Pancreas (tissue), 10 donors: ENCODE measurements at regions not wholly inside any gene's neighbourhood (a gene's known extent, or its start where the extent isn't known, plus 50 kb on each side); places are given as distances from the start of the nearest gene placed in this dataset.

Source experiments
- ATAC-seq, 4 donors: fragments of 200-7000 bp; cut with Tn5 transposase; one replicate each; pipeline versions ENCODE4 v1.8.0 to v1.9.1; 2020; ENCODE audit warnings: mild to moderate bottlenecking in 4 of 4, moderate library complexity in 4 of 4
- DNase-seq, 6 donors: peaks; one replicate each; pipeline ENCODE4 v3.0.0-alpha.2; 2020
- FAIRE-seq: peaks from 2 replicates; lab custom pipeline; 2012; peaks lifted over from hg19 to GRCh38; lab: Jason Lieb, UNC
- H3K27ac ChIP-seq, 4 donors: fragments of 200-600 bp; sonication (generic); 1 replicate in 3 of 4; 2 replicates in 1 of 4; pipeline versions ENCODE4 v1.5.0 to v1.8.0; 2020
- H3K27me3 ChIP-seq, 4 donors: fragments of 200-600 bp; one replicate each; pipeline ENCODE4 v1.8.0; 2021
- H3K36me3 ChIP-seq, 3 donors: fragments of 200-600 bp; sonication (generic) in 1 of 3; one replicate each; pipeline versions ENCODE4 v1.5.0 to v1.8.0; 2020 to 2021
- H3K4me1 ChIP-seq, 3 donors: fragments of 200-600 bp; one replicate each; pipeline ENCODE4 v1.8.0; 2021
- H3K4me3 ChIP-seq, 4 donors: fragments of 200-600 bp; sonication (generic) in 2 of 4; one replicate each; pipeline versions ENCODE4 v1.5.0 to v1.8.0; 2020 to 2021
- H3K9me3 ChIP-seq, 4 donors: fragments of 200-600 bp; one replicate each; pipeline ENCODE4 v1.8.0; 2021
- CTCF ChIP-seq, 4 donors: fragments of 200-600 bp; sonication (generic) in 3 of 4; IDR thresholded peaks; one replicate each; pipeline versions ENCODE4 v1.5.0 to v1.8.0; 2021; ENCODE audit warnings: antibody characterized with exemption in 4 of 4
- WGBS, 2 donors: extraction: QIAGEN DNeasy Blood & Tissue Kit; methylation state at CpG; one replicate each; pipeline ENCODE4 v1.1.7; 2013; 5-methylcytosine and 5-hydroxymethylcytosine counted together
- intact Hi-C, 3 donors: fragments of 100-400 bp; cut with DNase I; formaldehyde crosslinking; loops; one replicate each; pipeline versions ENCODE4 v1.11.1 to v1.14.2; 2022
- donor health status: healthy with polysubstance abuse.
- donor health status: DM: no; HTN: no; CAD: no; lungs with moderate emphysema.
- donor health status: DM: no; HTN: no; CAD: no.
- donor health status: control.
- donor health status: control.
- donor health status: Bipolar disorder and iron deficiency.
- donor health status: DM: yes; HTN: yes; CAD: no.
- donor health status: DM: no; HTN: no; CAD: no.
- donor health status: DM: no; HTN: no; CAD: no.
- donor health status: DM: yes; HTN: yes; CAD: no.

GRCh38 chr6:74134327-74134726 is 438.3 kb downstream of the CD109 start:
- no peaks in the 10 kb centered on the region for H3K4me1 ChIP-seq
- ATAC-seq (no peak), FAIRE-seq (no peak), DNase-seq (no peak)
- no peak overlapping the region for H3K4me3 ChIP-seq
- TF ChIP-seq CTCF (IDR thresholded peaks at IDR 0.05): no peak
- no peaks in the 10 kb centered on the region for H3K27me3 ChIP-seq
- intact Hi-C loops: no loop called here
- no peaks in the 10 kb centered on the region for H3K36me3 ChIP-seq
- no peak overlapping the region for H3K27ac ChIP-seq
- no peaks in the 10 kb centered on the region for H3K9me3 ChIP-seq

GRCh38 chr6:74133073-74133472 is 437.1 kb downstream of the CD109 start:
- Histone ChIP-seq H3K9me3 (no peaks in the 10 kb centered on the region), H3K36me3 (no peaks in the 10 kb centered on the region), H3K4me1 (no peaks in the 10 kb centered on the region), H3K27me3 (no peaks in the 10 kb centered on the region), H3K4me3 (no peak overlapping the region), H3K27ac (no peak overlapping the region)
- no peak for TF ChIP-seq CTCF (IDR thresholded peaks at IDR 0.05)
- intact Hi-C loops: no loop called here
- FAIRE-seq (no peak), DNase-seq (peak in 1 of 6 donors; percentile 19), ATAC-seq (no peak)
- 83 to 87% methylated on average over 1 of the region's 1 CpG for WGBS, 2 donors

- DNase-seq (no peak), FAIRE-seq (no peak), ATAC-seq (no peak)
- Histone ChIP-seq H3K27me3 (no peaks in the 10 kb centered on the region), H3K4me1 (no peaks in the 10 kb centered on the region), H3K27ac (no peak overlapping the region), H3K4me3 (no peak overlapping the region), H3K9me3 (no peaks in the 10 kb centered on the region), H3K36me3 (no peaks in the 10 kb centered on the region)
- WGBS, 2 donors: 77 to 83% methylated on average over 2 of the region's 2 CpGs
- no peak for TF ChIP-seq CTCF (IDR thresholded peaks at IDR 0.05)
- intact Hi-C loops: no loop called here
These were observed 434.6 kb downstream of the CD109 start for GRCh38 chr6:74130641-74131040.

GRCh38 chr6:74128536-74128935 is 432.5 kb downstream of the CD109 start:
- H3K27me3 ChIP-seq: no peaks in the 10 kb centered on the region
- H3K36me3 ChIP-seq: no peaks in the 10 kb centered on the region
- no peaks in the 10 kb centered on the region for H3K9me3 ChIP-seq
- WGBS, 2 donors: 80 to 87% methylated on average over 1 of the region's 1 CpG
- DNase-seq: no peak
- ATAC-seq: no peak
- no peak for FAIRE-seq
- no peaks in the 10 kb centered on the region for H3K4me1 ChIP-seq
- intact Hi-C loops: no loop called here
- TF ChIP-seq CTCF (IDR thresholded peaks at IDR 0.05): no peak
- H3K4me3 ChIP-seq: no peak overlapping the region
- H3K27ac ChIP-seq: no peak overlapping the region

- H3K27me3 ChIP-seq: no peaks in the 10 kb centered on the region
- no peak for TF ChIP-seq CTCF (IDR thresholded peaks at IDR 0.05)
- no peaks in the 10 kb centered on the region for H3K9me3 ChIP-seq
- no peak overlapping the region for H3K4me3 ChIP-seq
- intact Hi-C loops: no loop called here
- FAIRE-seq (no peak), DNase-seq (no peak), ATAC-seq (no peak)
- 77% methylated on average over 1 of the region's 1 CpG for WGBS, 2 donors
- no peaks in the 10 kb centered on the region for H3K4me1 ChIP-seq
- no peaks in the 10 kb centered on the region for H3K36me3 ChIP-seq
- H3K27ac ChIP-seq: no peak overlapping the region
These were observed 421.1 kb downstream of the CD109 start for GRCh38 chr6:74117113-74117512.
